ENCODE measurements at regions not wholly inside any gene's neighbourhood (a gene's known extent, or its start where the extent isn't known, plus 50 kb on each side); places are given as distances from the start of the nearest gene placed in this dataset.
"Not testable (repeated sequence)": the region's sequence is repeated elsewhere in the genome, so short reads cannot be mapped to it uniquely, and the experiment has no call there.

GRCh38 chrX:63250253-63250868 is 100.8 kb downstream of the SPIN4 start:
- Histone ChIP-seq H3K9me3 (ENCODE audit: control insufficient read depth, insufficient read depth, low read length) (no peaks in the 10 kb centered on the region), H3K27me3 (ENCODE audit: control insufficient read depth, insufficient read depth, low read length) (no peaks in the 10 kb centered on the region), H3K27ac (ENCODE audit: low read depth, low read length) (no peak overlapping the region), H3K4me3 (ENCODE audit: low read depth, low read length) (no peak overlapping the region)
- CTCF ChIA-PET = interaction anchor here (0.5 to 2.5 kb wide), 8 partner anchors 84 to 456 kb away, joined by 3 to 24 read pairs (median 5); no protein-coding TSS in a partner anchor
- peak; percentile 56 for DNase-seq (ENCODE audit: low read depth, low spot score)
- peak; percentile 91 for TF ChIP-seq CTCF (IDR thresholded peaks at IDR 0.05; ENCODE audit: low read depth, low read length)
- POLR2A ChIA-PET = no interaction called here

GRCh38 chrX:63242689-63243088 is 108.4 kb downstream of the SPIN4 start:
- H3K27me3 ChIP-seq (ENCODE audit: control insufficient read depth, insufficient read depth, low read length); CTCF ChIA-PET; H3K27ac ChIP-seq (ENCODE audit: low read depth, low read length); H3K9me3 ChIP-seq (ENCODE audit: control insufficient read depth, insufficient read depth, low read length); POLR2A ChIA-PET; H3K4me3 ChIP-seq (ENCODE audit: low read depth, low read length); DNase-seq (ENCODE audit: low read depth, low spot score): not testable (repeated sequence)

- POLR2A ChIA-PET; DNase-seq (ENCODE audit: low read depth, low spot score); H3K27me3 ChIP-seq (ENCODE audit: control insufficient read depth, insufficient read depth, low read length); CTCF ChIA-PET; H3K4me3 ChIP-seq (ENCODE audit: low read depth, low read length); H3K27ac ChIP-seq (ENCODE audit: low read depth, low read length); H3K9me3 ChIP-seq (ENCODE audit: control insufficient read depth, insufficient read depth, low read length): not testable (repeated sequence)
These were observed 115.2 kb downstream of the SPIN4 start for GRCh38 chrX:63235963-63236362.

GRCh38 chrX:63233013-63233412 is 118.1 kb downstream of the SPIN4 start:
- H3K4me3 ChIP-seq (ENCODE audit: low read depth, low read length); H3K9me3 ChIP-seq (ENCODE audit: control insufficient read depth, insufficient read depth, low read length); H3K27ac ChIP-seq (ENCODE audit: low read depth, low read length); CTCF ChIA-PET; DNase-seq (ENCODE audit: low read depth, low spot score); H3K27me3 ChIP-seq (ENCODE audit: control insufficient read depth, insufficient read depth, low read length); POLR2A ChIA-PET: not testable (repeated sequence)

GRCh38 chrX:63218202-63218601 is 132.9 kb downstream of the SPIN4 start:
- CTCF ChIA-PET; H3K9me3 ChIP-seq (ENCODE audit: control insufficient read depth, insufficient read depth, low read length); DNase-seq (ENCODE audit: low read depth, low spot score); POLR2A ChIA-PET; H3K27me3 ChIP-seq (ENCODE audit: control insufficient read depth, insufficient read depth, low read length); H3K4me3 ChIP-seq (ENCODE audit: low read depth, low read length); H3K27ac ChIP-seq (ENCODE audit: low read depth, low read length): not testable (repeated sequence)

GRCh38 chrX:63217549-63217948 is 133.6 kb downstream of the SPIN4 start:
- H3K27ac ChIP-seq (ENCODE audit: low read depth, low read length); H3K27me3 ChIP-seq (ENCODE audit: control insufficient read depth, insufficient read depth, low read length); H3K9me3 ChIP-seq (ENCODE audit: control insufficient read depth, insufficient read depth, low read length); CTCF ChIA-PET; DNase-seq (ENCODE audit: low read depth, low spot score); POLR2A ChIA-PET; H3K4me3 ChIP-seq (ENCODE audit: low read depth, low read length): not testable (repeated sequence)

GRCh38 chrX:63209645-63210044 is 141.5 kb downstream of the SPIN4 start:
- CTCF ChIA-PET; DNase-seq (ENCODE audit: low read depth, low spot score); POLR2A ChIA-PET; H3K27ac ChIP-seq (ENCODE audit: low read depth, low read length); H3K4me3 ChIP-seq (ENCODE audit: low read depth, low read length); H3K9me3 ChIP-seq (ENCODE audit: control insufficient read depth, insufficient read depth, low read length); H3K27me3 ChIP-seq (ENCODE audit: control insufficient read depth, insufficient read depth, low read length): not testable (repeated sequence)

GRCh38 chrX:63209128-63209527 is 142.0 kb downstream of the SPIN4 start:
- H3K4me3 ChIP-seq (ENCODE audit: low read depth, low read length); DNase-seq (ENCODE audit: low read depth, low spot score); H3K27me3 ChIP-seq (ENCODE audit: control insufficient read depth, insufficient read depth, low read length); CTCF ChIA-PET; POLR2A ChIA-PET; H3K9me3 ChIP-seq (ENCODE audit: control insufficient read depth, insufficient read depth, low read length); H3K27ac ChIP-seq (ENCODE audit: low read depth, low read length): not testable (repeated sequence)

GRCh38 chrX:63204266-63205074 is 146.7 kb downstream of the SPIN4 start:
- CTCF ChIA-PET, POLR2A ChIA-PET: not testable (repeated sequence)

GRCh38 chrX:63201987-63202386 is 149.1 kb downstream of the SPIN4 start:
- H3K27me3 ChIP-seq (ENCODE audit: control insufficient read depth, insufficient read depth, low read length); H3K27ac ChIP-seq (ENCODE audit: low read depth, low read length); POLR2A ChIA-PET; DNase-seq (ENCODE audit: low read depth, low spot score); CTCF ChIA-PET; H3K4me3 ChIP-seq (ENCODE audit: low read depth, low read length); H3K9me3 ChIP-seq (ENCODE audit: control insufficient read depth, insufficient read depth, low read length): not testable (repeated sequence)

More at GRCh38 chrX:63204266-63205074, 146.7 kb downstream of the SPIN4 start:
- H3K9me3 ChIP-seq (ENCODE audit: control insufficient read depth, insufficient read depth, low read length); DNase-seq (ENCODE audit: low read depth, low spot score); H3K27ac ChIP-seq (ENCODE audit: low read depth, low read length); H3K27me3 ChIP-seq (ENCODE audit: control insufficient read depth, insufficient read depth, low read length); H3K4me3 ChIP-seq (ENCODE audit: low read depth, low read length): not testable (repeated sequence)

- POLR2A ChIA-PET; H3K4me3 ChIP-seq (ENCODE audit: low read depth, low read length); H3K27me3 ChIP-seq (ENCODE audit: control insufficient read depth, insufficient read depth, low read length); CTCF ChIA-PET; H3K27ac ChIP-seq (ENCODE audit: low read depth, low read length); DNase-seq (ENCODE audit: low read depth, low spot score); H3K9me3 ChIP-seq (ENCODE audit: control insufficient read depth, insufficient read depth, low read length): not testable (repeated sequence)
These were observed 152.4 kb downstream of the SPIN4 start for GRCh38 chrX:63198693-63199092.
